GM23248 (cell line): ENCODE measurements at regions not wholly inside any gene's neighbourhood (a gene's known extent, or its start where the extent isn't known, plus 50 kb on each side); places are given as distances from the start of the nearest gene placed in this dataset.

Experiments used
- EZH2 ChIP-seq: fragments of 200-600 bp; sonication (generic); IDR thresholded peaks from 2 replicates; pipeline ENCODE4 v1.6.1; 2018; ENCODE audit warnings: antibody characterized with exemption, mild to moderate bottlenecking; ENCODE audit not compliant: insufficient read depth, poor library complexity, severe bottlenecking
- EZH2phosphoT487 ChIP-seq: fragments of 200-600 bp; sonication (generic); IDR thresholded peaks from 2 replicates; pipeline ENCODE4 v1.6.1; 2018; ENCODE audit warnings: antibody characterized with exemption, moderate library complexity, mild to moderate bottlenecking, low read depth; ENCODE audit not compliant: insufficient read depth

DNA sequence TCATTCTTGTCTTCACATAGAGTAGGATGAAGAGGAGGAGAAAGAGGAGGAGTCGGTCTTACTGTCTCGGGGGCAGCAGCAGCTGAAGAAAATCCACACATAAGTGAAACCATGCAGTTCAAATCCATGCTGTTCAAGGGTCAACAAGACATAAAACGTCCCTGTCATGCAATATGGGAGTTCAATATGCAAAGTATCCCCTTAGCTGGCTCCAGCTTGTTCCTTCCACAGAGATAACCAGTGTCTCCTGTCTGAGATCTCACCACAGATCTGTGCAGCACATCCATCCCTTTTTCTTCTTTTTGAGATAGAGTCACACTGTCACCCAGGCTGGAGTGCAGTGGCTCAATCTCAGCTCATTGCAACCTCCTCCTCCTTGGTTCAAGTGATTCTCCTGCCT lies 357.5 kb downstream of the GALC start:
- TF ChIP-seq EZH2 (no peak), EZH2phosphoT487 (no peak)
